Astrocyte of the spinal cord (primary cell): ENCODE measurements at regions not wholly inside any gene's neighbourhood (a gene's known extent, or its start where the extent isn't known, plus 50 kb on each side); places are given as distances from the start of the nearest gene placed in this dataset.

ENCODE experiments used
- DNase-seq: peaks from one replicate; pipeline ENCODE4 v3.0.0; 2011; ENCODE audit warnings: low read depth, low spot score
- H3K4me3 ChIP-seq: 2 replicates; pipeline ENCODE4 v1.5.1; 2011; ENCODE audit warnings: low read depth, mild to moderate bottlenecking, low read length, moderate library complexity
- CTCF ChIP-seq: IDR thresholded peaks from 2 replicates; pipeline ENCODE4 v1.5.1; 2012; ENCODE audit warnings: low read depth, mild to moderate bottlenecking, low read length, inconsistent platforms
- in situ Hi-C: cut with HindIII; loops from 2 replicates; pipeline ENCODE4 v1.10.0; 2017; ENCODE audit warnings: low sequenced_read_pairs

GRCh38 chrX:97751735-97752134 is 868.0 kb downstream of the RPA4 start:
- in situ Hi-C loops = no loop called here

GRCh38 chrX:97756879-97757278 is 873.2 kb downstream of the RPA4 start:
- in situ Hi-C loops = no loop called here
- no peak for DNase-seq
- TF ChIP-seq CTCF = no peak
- H3K4me3 ChIP-seq = no peak overlapping the region

More at GRCh38 chrX:97751735-97752134, 868.0 kb downstream of the RPA4 start:
- no peak for DNase-seq
- TF ChIP-seq CTCF = no peak
- no peak overlapping the region for H3K4me3 ChIP-seq

GRCh38 chrX:97763391-97763790 is 879.7 kb downstream of the RPA4 start:
- TF ChIP-seq CTCF = no peak
- DNase-seq = no peak
- in situ Hi-C loops = no loop called here
- H3K4me3 ChIP-seq = no peak overlapping the region

DNA sequence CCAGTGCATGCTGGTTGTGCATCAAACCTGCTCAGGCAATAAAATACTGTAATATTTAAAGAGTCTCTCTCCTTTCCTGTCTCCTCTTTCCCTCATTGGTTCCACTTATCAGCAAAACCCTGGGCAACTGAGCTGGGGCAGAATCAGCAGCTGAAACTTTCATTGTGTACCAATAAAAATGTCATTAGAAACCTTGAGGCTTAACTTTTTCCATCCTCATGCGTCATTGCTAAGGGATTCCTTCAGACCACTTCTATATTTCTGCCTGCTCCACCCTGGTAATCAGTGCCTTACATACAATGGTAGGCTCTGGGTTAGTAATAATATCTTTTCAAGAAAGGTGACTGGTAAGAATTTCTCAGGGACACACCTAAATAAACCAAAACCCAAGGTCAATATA is 880.3 kb downstream of the RPA4 start:
- TF ChIP-seq CTCF = no peak
- no peak for DNase-seq
- in situ Hi-C loops = no loop called here
- no peak overlapping the region for H3K4me3 ChIP-seq

DNA sequence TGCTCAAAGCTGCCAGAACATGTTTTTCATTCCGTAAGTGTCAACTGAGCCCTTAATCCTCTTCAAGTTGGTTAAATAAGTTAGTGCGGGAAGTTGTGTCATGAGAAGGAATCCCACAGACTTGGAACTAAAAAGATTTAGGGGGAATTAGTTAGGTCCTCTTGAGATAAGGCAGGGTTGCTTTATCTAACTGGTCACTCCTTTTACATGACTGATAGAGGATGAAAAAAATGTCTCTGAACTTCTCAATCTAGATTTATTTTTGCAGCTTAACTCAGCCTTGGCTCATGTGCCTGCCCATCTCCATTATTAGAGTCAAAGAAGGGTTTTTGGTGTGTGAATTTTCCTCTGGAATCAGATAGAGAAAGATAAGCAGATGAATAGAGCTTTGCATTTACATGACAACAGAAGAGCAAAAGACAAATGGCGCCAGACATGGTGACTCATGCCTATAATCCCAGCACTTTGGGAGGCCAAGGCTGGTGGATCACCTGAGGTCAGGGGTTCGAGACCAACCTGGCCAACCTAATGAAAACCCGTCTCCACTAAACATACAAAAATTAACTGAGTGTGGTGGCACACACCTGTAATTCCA is 882.9 kb downstream of the RPA4 start:
- no peak for DNase-seq
- H3K4me3 ChIP-seq = no peak overlapping the region
- in situ Hi-C loops = no loop called here
- TF ChIP-seq CTCF = no peak

DNA sequence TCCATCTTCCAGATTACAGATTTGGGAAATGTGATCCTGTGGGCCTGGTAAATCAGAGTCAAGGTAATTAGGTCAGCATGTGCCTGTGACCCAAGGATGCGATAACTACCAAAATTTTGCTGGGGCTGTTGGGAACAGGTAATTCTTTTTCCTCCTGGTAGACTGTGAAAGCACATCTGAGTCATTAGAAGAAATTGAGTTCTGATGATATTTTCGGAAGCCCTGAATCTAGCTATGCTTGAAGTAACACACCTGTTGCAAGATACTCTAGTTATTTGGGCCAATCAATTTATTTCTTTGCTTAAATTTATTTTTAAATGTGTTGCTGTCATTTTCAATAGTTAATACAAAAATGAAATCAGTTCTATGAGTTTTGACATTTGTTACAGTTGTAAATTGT is 903.6 kb downstream of the RPA4 start:
- DNase-seq = no peak
- no peak overlapping the region for H3K4me3 ChIP-seq
- in situ Hi-C loops = no loop called here
- TF ChIP-seq CTCF = no peak

DNA sequence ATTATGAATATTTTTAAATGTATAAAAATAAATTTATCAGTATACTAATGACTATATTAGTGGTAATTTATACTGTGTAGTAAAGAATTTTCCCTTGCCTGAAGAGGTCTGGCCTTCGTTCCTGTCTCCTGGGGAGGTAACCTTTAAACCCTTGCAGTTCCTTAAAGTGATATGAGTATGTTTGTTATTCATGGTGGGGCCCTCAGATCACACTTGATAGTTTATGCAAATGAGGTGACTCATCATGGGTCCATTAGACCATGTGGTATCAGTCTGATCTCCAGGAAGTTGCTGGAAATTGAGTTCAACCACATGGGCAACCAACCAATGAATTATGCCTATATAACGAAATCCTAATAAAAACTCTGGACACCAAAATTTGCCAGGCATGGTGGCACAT is 904.1 kb downstream of the RPA4 start:
- in situ Hi-C loops = no loop called here
- DNase-seq = no peak
- H3K4me3 ChIP-seq = no peak overlapping the region
- TF ChIP-seq CTCF = no peak
